Calu3 (cell line): ENCODE measurements at regions not wholly inside any gene's neighbourhood (a gene's known extent, or its start where the extent isn't known, plus 50 kb on each side); places are given as distances from the start of the nearest gene placed in this dataset.
"Not testable (repeated sequence)": the region's sequence is repeated elsewhere in the genome, so short reads cannot be mapped to it uniquely, and the experiment has no call there.

ENCODE experiments used
- BruUV-seq: library from RNA; stranded (reverse); fragments of 400-500 nt; replicated peaks from 2 replicates; lab custom pipeline; 2021; lab: Mats Ljungman, UMichigan
- CTCF ChIA-PET: fragments of 300-600 bp; sonication (Branson Sonifier 250); formaldehyde crosslinking; loops from one replicate; lab custom pipeline; 2022; ENCODE audit warnings: antibody characterized with exemption; lab: Charles Lee
- DNase-seq: peaks from one replicate; pipeline ENCODE4 v3.0.0; 2022
- H3K27ac Mint-ChIP-seq: one replicate; pipeline ENCODE4 v1.8.0; 2022; ENCODE audit warnings: mixed read lengths; ENCODE audit not compliant: unreplicated experiment
- H3K27me3 Mint-ChIP-seq: one replicate; pipeline ENCODE4 v1.8.0; 2022; ENCODE audit warnings: mixed read lengths; ENCODE audit not compliant: unreplicated experiment
- H3K36me3 Mint-ChIP-seq: one replicate; pipeline ENCODE4 v1.8.0; 2022; ENCODE audit warnings: mild to moderate bottlenecking, moderate library complexity, mixed read lengths; ENCODE audit not compliant: insufficient read depth, unreplicated experiment
- H3K4me1 Mint-ChIP-seq: one replicate; pipeline ENCODE4 v1.8.0; 2022; ENCODE audit warnings: mild to moderate bottlenecking, low read depth, mixed read lengths; ENCODE audit not compliant: unreplicated experiment
- H3K4me3 Mint-ChIP-seq: one replicate; pipeline ENCODE4 v1.8.0; 2022; ENCODE audit warnings: mild to moderate bottlenecking, low read depth, moderate library complexity, mixed read lengths; ENCODE audit not compliant: unreplicated experiment
- H3K9me3 Mint-ChIP-seq: one replicate; pipeline ENCODE4 v1.8.0; 2022; ENCODE audit warnings: low read depth, mixed read lengths; ENCODE audit not compliant: unreplicated experiment
- CTCF ChIP-seq: fragments of 200-600 bp; IDR thresholded peaks from one replicate; pipeline ENCODE4 v1.8.0; 2022; ENCODE audit warnings: antibody characterized with exemption; ENCODE audit not compliant: unreplicated experiment
- intact Hi-C: fragments of 100-400 bp; cut with micrococcal nuclease; formaldehyde crosslinking; loops from one replicate; pipeline ENCODE4 v1.10.0; 2022; ENCODE audit not compliant: unreplicated experiment

GRCh38 chr4:65223601-65224000 lies 446.7 kb downstream of the EPHA5 start:
- CTCF ChIA-PET: no interaction called here
- H3K4me3 Mint-ChIP-seq: no peak overlapping the region
- no peaks in the 10 kb centered on the region for H3K4me1 Mint-ChIP-seq
- no peak for DNase-seq
- intact Hi-C loops: no loop called here
- no peaks in the 10 kb centered on the region for H3K27me3 Mint-ChIP-seq
- peaks cover 5% of the 10 kb centered on the region for H3K9me3 Mint-ChIP-seq
- no peaks in the 10 kb centered on the region for H3K36me3 Mint-ChIP-seq
- TF ChIP-seq CTCF: no peak
- H3K27ac Mint-ChIP-seq: no peak overlapping the region
- BruUV-seq: no TSS peak

DNA sequence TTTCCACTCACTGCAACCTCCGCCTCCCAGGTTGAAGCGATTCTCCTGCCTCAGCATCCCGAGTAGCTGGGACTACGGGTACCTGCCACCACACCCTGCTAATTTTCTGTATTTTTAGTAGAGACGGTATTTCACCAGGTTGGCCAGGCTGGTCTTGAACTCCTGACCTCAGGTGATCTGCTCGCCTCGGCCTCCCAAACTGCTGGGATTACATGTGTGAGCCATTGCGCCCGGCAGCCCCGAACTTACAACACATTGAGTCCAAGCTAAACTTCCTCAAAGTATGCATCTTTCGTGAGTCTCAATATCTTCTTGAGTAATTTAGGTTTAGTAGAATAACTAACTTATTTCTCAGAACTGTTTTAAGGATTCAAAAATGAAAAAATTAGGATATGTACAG lies 447.2 kb downstream of the EPHA5 start:
- H3K4me3 Mint-ChIP-seq, H3K36me3 Mint-ChIP-seq, DNase-seq, H3K4me1 Mint-ChIP-seq, CTCF ChIA-PET, intact Hi-C loops, H3K9me3 Mint-ChIP-seq, BruUV-seq, H3K27me3 Mint-ChIP-seq, H3K27ac Mint-ChIP-seq: not testable (repeated sequence)

DNA sequence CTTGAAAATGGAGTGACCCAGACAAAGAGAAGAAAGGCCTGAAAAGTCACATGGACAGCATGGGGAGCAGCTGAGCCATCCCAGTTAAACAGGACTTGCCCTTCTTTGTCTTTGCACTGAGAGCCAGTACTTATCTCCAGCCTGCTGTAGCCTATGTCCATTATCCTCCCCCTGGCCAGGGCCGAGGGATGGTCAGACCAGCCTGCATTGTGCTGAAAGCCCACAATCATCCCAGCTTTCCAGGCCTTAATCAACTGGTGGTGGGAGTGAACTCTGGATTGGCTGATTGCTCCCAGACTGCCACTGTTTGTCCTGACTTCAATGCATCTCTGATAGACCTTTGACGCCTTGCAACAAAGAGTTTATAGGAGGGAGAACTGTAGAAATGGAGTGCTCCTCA lies 453.1 kb downstream of the EPHA5 start:
- intact Hi-C loops: no loop called here
- Mint-ChIP-seq H3K36me3 (no peaks in the 10 kb centered on the region), H3K9me3 (peaks cover 6% of the 10 kb centered on the region), H3K4me3 (no peak overlapping the region), H3K4me1 (no peaks in the 10 kb centered on the region), H3K27me3 (no peaks in the 10 kb centered on the region), H3K27ac (no peak overlapping the region)
- CTCF ChIA-PET: no interaction called here
- BruUV-seq: no TSS peak
- no peak for DNase-seq
- TF ChIP-seq CTCF: no peak

GRCh38 chr4:65202853-65203236 lies 467.4 kb downstream of the EPHA5 start:
- Mint-ChIP-seq H3K4me1 (no peaks in the 10 kb centered on the region), H3K27ac (no peak overlapping the region), H3K27me3 (no peaks in the 10 kb centered on the region), H3K4me3 (no peak overlapping the region), H3K9me3 (peaks cover 7% of the 10 kb centered on the region), H3K36me3 (no peaks in the 10 kb centered on the region)
- CTCF ChIA-PET: no interaction called here
- BruUV-seq: no TSS peak
- no peak for TF ChIP-seq CTCF
- no peak for DNase-seq
- intact Hi-C loops: no loop called here

- DNase-seq: no peak
- no peaks in the 10 kb centered on the region for H3K27me3 Mint-ChIP-seq
- no peaks in the 10 kb centered on the region for H3K4me1 Mint-ChIP-seq
- no peak overlapping the region for H3K4me3 Mint-ChIP-seq
- intact Hi-C loops: no loop called here
- TF ChIP-seq CTCF: no peak
- BruUV-seq: no TSS peak
- CTCF ChIA-PET: no interaction called here
- no peaks in the 10 kb centered on the region for H3K36me3 Mint-ChIP-seq
- H3K9me3 Mint-ChIP-seq: peaks cover 9% of the 10 kb centered on the region
- no peak overlapping the region for H3K27ac Mint-ChIP-seq
Observed at GRCh38 chr4:65202165-65202852, 468.0 kb downstream of the EPHA5 start.
